H9 (cell line): ENCODE measurements at regions not wholly inside any gene's neighbourhood (a gene's known extent, or its start where the extent isn't known, plus 50 kb on each side); places are given as distances from the start of the nearest gene placed in this dataset.

Experiments
- DNase-seq: peaks from one replicate; pipeline ENCODE4 v3.0.0-alpha.2; 2017
- H2AFZ ChIP-seq: one replicate; pipeline ENCODE4 v1.6.1; 2013; ENCODE audit warnings: mild to moderate bottlenecking, low read length, control low read depth, moderate library complexity
- H2AK5ac ChIP-seq: 2 replicates; pipeline ENCODE4 v1.6.1; 2013; ENCODE audit warnings: low read length, control low read depth, mixed read lengths; ENCODE audit not compliant: insufficient read length
- H2BK120ac ChIP-seq: one replicate; pipeline ENCODE4 v1.6.1; 2013; ENCODE audit warnings: low read depth, mild to moderate bottlenecking, low read length, control low read depth, inconsistent platforms; ENCODE audit not compliant: poor library complexity, severe bottlenecking
- H2BK12ac ChIP-seq: 2 replicates; pipeline ENCODE4 v1.6.1; 2013; ENCODE audit warnings: low read length, control low read depth, mixed read lengths, low read depth; ENCODE audit not compliant: insufficient read length
- H2BK15ac ChIP-seq: 2 replicates; pipeline ENCODE4 v1.6.1; 2013; ENCODE audit warnings: low read depth, low read length, control low read depth
- H2BK20ac ChIP-seq: one replicate; pipeline ENCODE4 v1.6.1; 2013; ENCODE audit warnings: low read depth, mild to moderate bottlenecking, low read length, control low read depth, inconsistent platforms; ENCODE audit not compliant: poor library complexity, severe bottlenecking
- H2BK5ac ChIP-seq: 2 replicates; pipeline ENCODE4 v1.6.1; 2013; ENCODE audit warnings: low read length, control low read depth, mixed read lengths; ENCODE audit not compliant: insufficient read length
- H3K14ac ChIP-seq: 2 replicates; pipeline ENCODE4 v1.6.1; 2013; ENCODE audit warnings: low read length, control low read depth; ENCODE audit not compliant: insufficient read depth
- H3K18ac ChIP-seq: 2 replicates; pipeline ENCODE4 v1.6.1; 2013; ENCODE audit warnings: low read depth, mild to moderate bottlenecking, mixed read lengths, low read length, control low read depth; ENCODE audit not compliant: insufficient read length
- H3K23ac ChIP-seq: 2 replicates; pipeline ENCODE4 v1.6.1; 2013; ENCODE audit warnings: low read length, control low read depth, mixed read lengths, low read depth; ENCODE audit not compliant: insufficient read length
- H3K23me2 ChIP-seq: 2 replicates; pipeline ENCODE4 v1.6.1; 2013; ENCODE audit warnings: low read depth, mild to moderate bottlenecking, mixed read lengths, low read length, control low read depth; ENCODE audit not compliant: insufficient read length, poor library complexity, severe bottlenecking
- H3K27ac ChIP-seq: 2 replicates; pipeline ENCODE4 v1.5.1; 2013; ENCODE audit warnings: low read length, control low read depth, mixed read lengths, low read depth; ENCODE audit not compliant: insufficient read length
- H3K27me3 ChIP-seq: 2 replicates; pipeline ENCODE4 v1.6.1; 2013; ENCODE audit warnings: low read length, control low read depth, inconsistent platforms; ENCODE audit not compliant: insufficient read depth
- H3K4ac ChIP-seq: 2 replicates; pipeline ENCODE4 v1.6.1; 2013; ENCODE audit warnings: low read depth, mild to moderate bottlenecking, control low read depth, inconsistent platforms, low read length, moderate library complexity
- H3K4me1 ChIP-seq: 2 replicates; pipeline ENCODE4 v1.6.1; 2013; ENCODE audit warnings: low read length, control low read depth, inconsistent platforms; ENCODE audit not compliant: insufficient read depth
- H3K4me2 ChIP-seq: 2 replicates; pipeline ENCODE4 v1.6.1; 2013; ENCODE audit warnings: low read length, control low read depth, mixed read lengths; ENCODE audit not compliant: insufficient read length, insufficient read depth
- H3K56ac ChIP-seq: 2 replicates; pipeline ENCODE4 v1.6.1; 2013; ENCODE audit warnings: low read depth, mild to moderate bottlenecking, mixed read lengths, low read length, control low read depth; ENCODE audit not compliant: insufficient read length
- H3K79me1 ChIP-seq: 2 replicates; pipeline ENCODE4 v1.6.1; 2013; ENCODE audit warnings: low read depth, mild to moderate bottlenecking, moderate library complexity, low read length, control low read depth, inconsistent platforms; ENCODE audit not compliant: insufficient read depth, poor library complexity, severe bottlenecking
- H3K79me2 ChIP-seq: 2 replicates; pipeline ENCODE4 v1.6.1; 2013; ENCODE audit warnings: low read length, control low read depth, inconsistent platforms; ENCODE audit not compliant: insufficient read depth
- H3K9ac ChIP-seq: 2 replicates; pipeline ENCODE4 v1.6.1; 2013; ENCODE audit warnings: low read length, control low read depth, mixed read lengths; ENCODE audit not compliant: insufficient read length; ENCODE audit errors: extremely low read depth
- H3K9me3 ChIP-seq: one replicate; pipeline ENCODE4 v1.6.1; 2013; ENCODE audit warnings: low read depth, low read length, inconsistent platforms; ENCODE audit not compliant: control insufficient read depth
- H3T11ph ChIP-seq: one replicate; pipeline ENCODE4 v1.6.1; 2013; ENCODE audit warnings: mild to moderate bottlenecking, low read length, control low read depth, inconsistent platforms
- H4K20me1 ChIP-seq: one replicate; pipeline ENCODE4 v1.6.1; 2013; ENCODE audit not compliant: control insufficient read depth, insufficient read length, insufficient read depth
- H4K5ac ChIP-seq: 2 replicates; pipeline ENCODE4 v1.6.1; 2013; ENCODE audit warnings: low read depth, mild to moderate bottlenecking, mixed read lengths, low read length, control low read depth; ENCODE audit not compliant: insufficient read length
- H4K8ac ChIP-seq: replicated peaks from 2 replicates; pipeline ENCODE4 v1.6.1; 2013; ENCODE audit warnings: low read length, control low read depth, mixed read lengths, low read depth; ENCODE audit not compliant: insufficient read length
- H4K91ac ChIP-seq: 2 replicates; pipeline ENCODE4 v1.6.1; 2013; ENCODE audit warnings: low read depth, mild to moderate bottlenecking, moderate library complexity, mixed read lengths, low read length, control low read depth; ENCODE audit not compliant: insufficient read length
- H3K27ac Mint-ChIP-seq, 3 experiments: 2 replicates in 2 of 3; 3 replicates in 1 of 3; pipeline ENCODE4 v1.8.0; 2020 to 2021; ENCODE audit warnings: mixed read lengths in 3 of 3, mild to moderate bottlenecking in 1 of 3, moderate library complexity in 1 of 3
- H3K27me3 Mint-ChIP-seq: 2 replicates; pipeline ENCODE4 v1.8.0; 2021; ENCODE audit warnings: low read depth, mild to moderate bottlenecking, moderate library complexity, mixed read lengths
- H3K36me3 Mint-ChIP-seq, 3 experiments: 2 replicates in 2 of 3; 3 replicates in 1 of 3; pipeline ENCODE4 v1.8.0; 2020 to 2021; ENCODE audit warnings: low read depth in 3 of 3, mixed read lengths in 3 of 3; ENCODE audit not compliant: insufficient read depth in 1 of 3
- H3K4me1 Mint-ChIP-seq, 2 experiments: 2 replicates each; pipeline ENCODE4 v1.8.0; 2020; ENCODE audit warnings: mixed read lengths in 2 of 2
- H3K4me3 Mint-ChIP-seq, 2 experiments: 2 replicates in 1 of 2; 3 replicates in 1 of 2; pipeline ENCODE4 v1.8.0; 2020 to 2021; ENCODE audit warnings: mild to moderate bottlenecking in 2 of 2, mixed read lengths in 2 of 2, moderate library complexity in 1 of 2
- H3K9me3 Mint-ChIP-seq, 2 experiments: 2 replicates in 1 of 2; 3 replicates in 1 of 2; pipeline ENCODE4 v1.8.0; 2020; ENCODE audit warnings: mild to moderate bottlenecking in 2 of 2, mixed read lengths in 2 of 2, moderate library complexity in 1 of 2
- CTCF ChIP-seq: fragments of 200-600 bp; sonication (generic); conservative IDR thresholded peaks from 3 replicates; pipeline ENCODE4 v1.8.0; 2021; ENCODE audit warnings: antibody characterized with exemption, mild to moderate bottlenecking
- WGBS: extraction: QIAGEN DNeasy Blood & Tissue Kit; methylation state at CpG from one replicate; pipeline ENCODE4 v1.1.7; 2013; ENCODE audit warnings: missing lambda C conversion rate, low lambda C conversion rate, mixed read lengths; ENCODE audit not compliant: insufficient read length; ENCODE audit errors: extremely low coverage; 5-methylcytosine and 5-hydroxymethylcytosine counted together

- H3K56ac ChIP-seq = no peak overlapping the region
- H2BK12ac ChIP-seq = no peak overlapping the region
- Mint-ChIP-seq H3K27ac (peak overlapping the region in 1 of 3 experiments; percentile 12; a peak in 1 of 7 replicates), H3K36me3 (peaks cover 4 to 9% (median 9%) of the 10 kb centered on the region in 3 experiments; a peak in 6 of 7 replicates), H3K9me3 (peaks cover 0 to 3% of the 10 kb centered on the region in 2 experiments; a peak in 2 of 5 replicates), H3K4me1 (0 out of 4 replicates have a peak, but pooled peaks cover 0 to 2% of the 10 kb centered on the region in 2 experiments), H3K27me3 (no peaks in the 10 kb centered on the region), H3K4me3 (no peak overlapping the region)
- no peak overlapping the region for H3K23ac ChIP-seq
- H2BK20ac ChIP-seq = no peak overlapping the region
- H3K79me2 ChIP-seq = no peaks in the 10 kb centered on the region
- no peak overlapping the region for H4K91ac ChIP-seq
- no peak overlapping the region for H2BK5ac ChIP-seq
- H3K4ac ChIP-seq = no peak overlapping the region
- no CpG with 5 or more reads among the region's 5 CpGs for WGBS
- no peak for DNase-seq
- H3K14ac ChIP-seq = no peak overlapping the region
- H3K4me2 ChIP-seq = no peak overlapping the region
- no peak overlapping the region for H2AK5ac ChIP-seq
- no peak overlapping the region for H3K27ac ChIP-seq
- no peaks in the 10 kb centered on the region for H3K9me3 ChIP-seq
- no peak overlapping the region for H4K5ac ChIP-seq
- no peaks in the 10 kb centered on the region for H4K20me1 ChIP-seq
- H3K9ac ChIP-seq = no peak overlapping the region
- H3K23me2 ChIP-seq = no peaks in the 10 kb centered on the region
- H3K79me1 ChIP-seq = no peaks in the 10 kb centered on the region
- no peak overlapping the region for H2AFZ ChIP-seq
- no peak overlapping the region for H4K8ac ChIP-seq
- H3K18ac ChIP-seq = no peak overlapping the region
- no peak overlapping the region for H2BK120ac ChIP-seq
- H3K27me3 ChIP-seq = no peaks in the 10 kb centered on the region
- no peak overlapping the region for H2BK15ac ChIP-seq
- H3T11ph ChIP-seq = no peak overlapping the region
- no peaks in the 10 kb centered on the region for H3K4me1 ChIP-seq
- TF ChIP-seq CTCF = peak; percentile 67
These were observed 62.4 kb downstream of the RTP4 start for GRCh38 chr3:187430576-187430975.
